PC-3 (cell line): ENCODE measurements at regions not wholly inside any gene's neighbourhood (a gene's known extent, or its start where the extent isn't known, plus 50 kb on each side); places are given as distances from the start of the nearest gene placed in this dataset.

Experiments
- CTCF ChIP-seq: fragments of 300-600 bp; sonication (generic); conservative IDR thresholded peaks from 2 replicates; pipeline ENCODE4 v1.5.1; 2017; ENCODE audit warnings: antibody characterized with exemption, low read depth, mild to moderate bottlenecking, low read length
- EZH2 ChIP-seq: fragments of 300-600 bp; sonication (generic); IDR thresholded peaks from one replicate; pipeline ENCODE4 v1.6.1; 2017; ENCODE audit warnings: antibody characterized with exemption, mild to moderate bottlenecking, low read length; ENCODE audit not compliant: unreplicated experiment
- EZH2phosphoT487 ChIP-seq: fragments of 300-600 bp; sonication (generic); IDR thresholded peaks from 2 replicates; pipeline ENCODE4 v1.6.1; 2018; ENCODE audit warnings: mild to moderate bottlenecking, antibody characterized with exemption, low read length, borderline replicate concordance

GRCh38 chr3:124156866-124157712 lies 165.2 kb upstream of the ROPN1 start:
- TF ChIP-seq CTCF, result no peak
- TF ChIP-seq EZH2, result no peak
- TF ChIP-seq EZH2phosphoT487, result no peak
